A673 (cell line): ENCODE measurements at regions not wholly inside any gene's neighbourhood (a gene's known extent, or its start where the extent isn't known, plus 50 kb on each side); places are given as distances from the start of the nearest gene placed in this dataset.

Experiments
- CTCF ChIP-seq: fragments of 300-800, 200-600 bp; sonication (generic); conservative IDR thresholded peaks from 2 replicates; pipeline ENCODE4 v1.5.1; 2017; ENCODE audit warnings: low read depth, mild to moderate bottlenecking, antibody characterized with exemption, low read length, moderate library complexity, mixed read lengths
- EZH2 ChIP-seq: fragments of 200-600 bp; sonication (generic); IDR thresholded peaks from 2 replicates; pipeline ENCODE4 v1.6.1; 2017; ENCODE audit warnings: borderline replicate concordance, low read depth, mild to moderate bottlenecking, mixed read lengths, antibody characterized with exemption, low read length; ENCODE audit not compliant: poor library complexity, severe bottlenecking

GRCh38 chr2:67212203-67212602 lies 184.9 kb upstream of the ETAA1 start:
- TF ChIP-seq CTCF (no peak), EZH2 (no peak)
